Activated CD8-positive, alpha-beta memory T cell treated with anti-CD3 and anti-CD28 coated beads for 36 hours (primary cell): ENCODE measurements at regions not wholly inside any gene's neighbourhood (a gene's known extent, or its start where the extent isn't known, plus 50 kb on each side); places are given as distances from the start of the nearest gene placed in this dataset.

Experiments used
- CTCF ChIA-PET: fragments of 350-600 bp; sonication (Branson Sonifier 250); formaldehyde crosslinking; loops from one replicate; lab custom pipeline; 2021; ENCODE audit warnings: antibody characterized with exemption; lab: Charles Lee
- POLR2A ChIA-PET: fragments of 350-600 bp; sonication (Branson Sonifier 250); formaldehyde crosslinking; loops from one replicate; lab custom pipeline; 2021; ENCODE audit warnings: antibody characterized with exemption; lab: Charles Lee

DNA sequence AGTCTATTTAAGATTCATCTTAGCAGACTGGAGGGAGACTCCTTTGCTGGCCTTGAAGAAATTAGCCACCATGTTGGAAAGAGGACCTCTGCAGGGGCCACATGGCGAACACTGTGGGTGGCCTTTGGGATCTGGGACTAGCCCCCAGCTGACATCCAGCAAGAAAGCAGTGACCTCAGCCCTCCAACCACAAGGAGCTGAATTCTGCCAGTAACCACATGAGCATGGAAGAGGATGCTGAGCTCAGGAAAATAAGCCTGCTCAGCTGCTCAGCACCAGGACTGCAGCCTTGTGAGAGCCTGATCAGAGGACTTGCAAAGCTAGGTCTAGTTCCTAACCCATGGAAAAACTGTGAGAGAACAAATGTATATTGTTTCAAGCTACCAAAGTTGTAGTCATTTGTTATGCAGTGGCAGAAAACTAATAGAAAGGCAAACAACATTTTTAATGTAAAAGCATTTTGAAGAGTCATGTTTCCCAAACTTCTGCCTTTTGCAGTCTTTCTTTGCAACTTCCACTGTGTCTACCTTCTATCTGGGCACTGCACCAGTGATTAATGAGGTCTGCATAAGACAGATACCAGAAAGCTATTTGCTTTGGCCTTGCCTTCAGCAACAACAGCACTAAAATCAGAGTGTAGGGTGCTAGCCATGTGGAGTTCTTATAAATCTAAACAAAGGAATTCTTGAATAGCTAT is 183.7 kb downstream of the FGFR2 start:
- POLR2A ChIA-PET = no interaction called here
- CTCF ChIA-PET = no interaction called here

DNA sequence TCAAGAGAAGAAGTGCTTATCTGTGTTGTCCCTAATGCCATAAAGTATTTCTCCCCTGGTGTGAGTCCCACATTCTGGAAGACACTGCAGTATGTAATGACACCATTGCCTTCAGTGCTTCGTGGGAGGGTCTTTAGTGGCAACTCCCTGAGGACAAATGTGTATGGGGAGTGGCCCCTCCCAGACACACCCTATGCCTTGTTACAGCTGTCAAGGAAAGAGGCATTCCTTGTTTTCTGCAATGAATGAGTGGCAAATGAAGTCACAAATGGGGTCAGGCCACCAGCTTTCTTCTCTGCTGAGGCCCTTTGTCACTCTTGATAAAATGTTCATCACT is 183.2 kb downstream of the FGFR2 start:
- CTCF ChIA-PET = no interaction called here

DNA sequence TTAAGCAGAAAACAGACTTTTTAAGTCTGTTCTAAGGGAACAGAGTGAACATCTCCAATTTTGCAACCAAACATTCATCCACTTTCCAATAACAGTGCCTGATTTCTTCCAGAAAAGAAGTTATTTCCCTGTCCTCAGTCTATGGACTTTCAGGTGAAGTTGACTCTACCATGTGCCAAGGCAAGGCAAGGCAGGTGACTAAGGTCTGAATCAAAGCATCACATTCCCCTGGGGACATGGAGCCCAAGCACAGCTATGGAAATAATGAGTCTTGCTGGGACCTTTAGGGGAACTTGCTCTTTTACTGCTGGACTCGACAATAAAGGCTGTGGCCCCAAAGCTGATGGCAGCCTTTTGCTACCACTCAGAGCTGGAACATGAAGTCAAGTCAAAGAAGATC is 182.2 kb downstream of the FGFR2 start:
- ChIA-PET POLR2A (no interaction called here), CTCF (interaction anchor here (0.6 kb wide), 1 partner anchor 69 kb away, joined by 3 read pairs; no protein-coding TSS in a partner anchor)

More for the DNA sequence above, 183.2 kb downstream of the FGFR2 start:
- POLR2A ChIA-PET = no interaction called here

DNA sequence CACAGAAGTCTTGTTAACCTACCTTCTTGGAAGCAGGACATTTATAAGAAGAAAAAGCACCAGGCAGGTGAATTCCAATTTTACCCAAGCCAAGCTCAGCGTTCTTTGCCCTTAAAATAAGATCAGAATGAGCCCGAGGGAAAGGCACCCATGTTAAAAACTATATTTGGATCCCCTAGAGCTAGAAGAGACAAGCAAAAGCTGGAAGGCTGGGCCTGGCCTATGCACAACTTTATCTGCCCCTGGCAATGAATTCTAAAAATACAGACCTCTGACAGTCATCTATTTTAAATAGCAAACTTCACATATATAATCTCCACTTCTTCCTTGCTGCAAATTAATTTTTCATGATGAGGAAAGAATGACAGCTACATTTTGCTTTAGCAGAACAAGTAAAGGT is 180.9 kb downstream of the FGFR2 start:
- POLR2A ChIA-PET = no interaction called here
- CTCF ChIA-PET = no interaction called here

DNA sequence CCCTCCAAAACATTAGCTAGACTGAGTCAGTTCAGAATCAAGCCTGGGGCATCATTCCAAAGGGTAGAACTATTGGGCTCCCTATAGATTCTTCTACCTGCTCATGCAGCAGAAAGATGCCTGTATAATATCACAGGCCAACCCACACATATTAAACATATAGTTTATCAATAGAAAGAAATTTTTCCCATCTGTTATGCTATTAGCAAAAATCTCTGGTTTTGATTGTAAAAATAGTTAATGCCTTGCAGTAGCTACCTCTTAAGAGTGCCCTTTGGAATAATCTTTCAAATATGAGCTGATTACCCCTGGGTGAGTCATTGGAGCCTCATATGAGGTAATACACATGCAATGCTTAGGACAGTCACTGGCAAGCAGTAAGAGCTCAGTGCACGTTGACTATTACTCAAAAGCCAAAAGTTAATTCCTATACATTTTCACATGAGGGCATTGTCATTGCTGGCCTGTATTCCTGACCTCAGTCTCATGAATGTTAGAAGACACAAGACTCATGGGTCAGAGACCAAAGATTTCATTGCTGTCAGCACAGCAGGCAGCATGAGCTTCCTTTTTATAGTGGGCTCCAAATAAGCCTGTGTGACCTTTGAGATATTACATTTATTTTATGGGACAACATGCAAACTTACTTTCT is 180.0 kb downstream of the FGFR2 start:
- ChIA-PET CTCF (no interaction called here), POLR2A (no interaction called here)

DNA sequence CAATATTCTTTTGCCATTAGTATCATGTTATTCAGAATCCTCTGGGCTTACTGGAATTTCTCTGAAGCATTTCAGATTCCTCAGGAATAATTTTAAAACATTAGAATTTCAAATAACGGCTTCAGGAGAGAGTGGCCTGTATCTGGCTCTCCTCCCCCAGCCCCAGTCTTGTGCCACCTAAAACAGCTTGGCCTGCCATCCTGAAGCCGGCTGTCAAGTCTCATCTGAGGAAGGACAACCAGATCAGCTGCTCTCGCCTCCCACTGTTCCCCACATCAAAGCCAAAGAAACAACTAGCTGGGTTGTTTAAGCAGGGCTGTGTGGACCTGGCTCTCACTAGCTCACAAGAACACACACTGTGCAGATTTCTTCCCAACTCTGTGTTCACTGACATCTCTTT is 178.2 kb downstream of the FGFR2 start:
- CTCF ChIA-PET = no interaction called here
- POLR2A ChIA-PET = interaction anchor here (0.6 kb wide), 1 partner anchor 178 kb away, joined by 6 read pairs; no protein-coding TSS in a partner anchor

DNA sequence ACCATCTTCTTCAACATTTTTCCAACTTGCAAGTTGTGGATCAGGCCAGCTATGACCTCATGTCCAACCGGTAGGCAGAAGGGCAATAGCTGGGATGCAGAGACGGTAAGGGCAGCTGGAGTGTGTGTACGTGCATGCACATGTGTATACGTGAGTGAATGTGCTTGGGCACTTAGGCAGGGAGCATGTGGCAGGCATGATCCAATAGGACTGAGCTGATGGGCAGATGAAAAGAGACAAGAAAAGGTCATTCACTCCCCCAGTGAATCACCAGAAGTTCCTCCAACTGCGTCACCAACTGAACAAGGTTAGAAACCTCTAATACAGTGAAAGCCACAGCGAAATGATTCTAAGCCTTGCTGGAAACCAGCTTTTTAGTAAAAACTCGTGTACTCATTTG is 176.1 kb downstream of the FGFR2 start:
- CTCF ChIA-PET = no interaction called here
- POLR2A ChIA-PET = no interaction called here

DNA sequence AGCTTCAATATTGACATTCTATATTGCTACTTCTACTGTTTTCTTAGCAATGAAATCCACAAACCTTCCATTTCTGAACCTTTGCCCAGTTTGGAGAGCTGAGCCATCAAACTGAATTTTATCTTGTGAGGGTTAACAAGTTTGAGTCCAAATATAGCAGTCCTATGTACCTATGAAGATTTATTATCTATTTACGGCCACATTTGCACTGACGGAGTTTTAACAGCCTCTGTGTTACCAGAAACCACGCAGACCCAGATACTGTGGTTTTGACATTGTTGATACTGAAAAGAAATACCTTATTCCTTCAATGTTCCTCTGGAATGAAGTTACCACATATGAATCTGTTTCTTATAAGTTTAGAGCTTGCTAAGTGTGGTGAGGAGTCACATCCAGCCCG is 172.6 kb downstream of the FGFR2 start:
- CTCF ChIA-PET = no interaction called here
- POLR2A ChIA-PET = no interaction called here

DNA sequence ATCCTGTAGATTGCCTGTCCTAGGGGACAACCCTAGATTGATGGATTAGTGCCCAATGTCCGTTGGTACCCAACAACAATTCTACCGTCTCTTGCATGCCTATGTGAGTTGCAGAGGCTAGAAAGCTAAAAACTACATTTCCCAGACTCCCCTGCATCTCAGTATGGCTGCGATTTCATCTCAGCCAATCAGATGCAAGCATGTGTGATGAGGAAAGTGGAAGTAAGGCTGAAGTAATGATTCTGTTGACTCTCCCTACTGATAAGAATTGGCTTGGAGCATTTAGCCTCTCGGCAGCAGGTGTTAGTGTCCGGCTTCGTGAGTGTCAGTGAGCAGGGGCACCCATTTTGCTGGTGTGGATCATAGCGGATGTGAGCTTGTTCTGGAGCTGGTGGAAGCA is 171.9 kb downstream of the FGFR2 start:
- POLR2A ChIA-PET = no interaction called here
- CTCF ChIA-PET = no interaction called here
